NCI-H510A (cell line): ENCODE measurements at regions not wholly inside any gene's neighbourhood (a gene's known extent, or its start where the extent isn't known, plus 50 kb on each side); places are given as distances from the start of the nearest gene placed in this dataset.

Source experiments
- DNase-seq: peaks from one replicate; lab custom pipeline; 2025; lab: John Stamatoyannopoulos, UW

DNA sequence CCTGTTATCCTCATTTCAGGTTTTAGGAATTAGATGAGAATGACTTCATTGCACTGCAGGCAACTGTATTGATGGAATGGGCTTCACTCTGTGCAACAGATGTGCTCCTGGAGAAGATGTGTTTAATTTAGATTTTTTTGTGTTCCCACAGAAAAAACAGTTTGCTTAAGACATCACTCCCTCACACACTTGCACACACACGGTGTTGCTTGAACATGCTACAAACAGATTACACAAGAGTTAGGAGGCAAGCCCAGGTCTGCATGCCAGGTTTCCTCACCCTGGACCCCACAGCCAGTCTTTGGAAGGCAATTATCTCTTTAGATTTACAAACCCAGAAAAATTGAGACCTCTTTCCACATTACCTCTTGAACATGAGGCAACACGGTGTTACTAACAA lies 93.7 kb upstream of the KLHL29 start:
- no peak for DNase-seq

DNA sequence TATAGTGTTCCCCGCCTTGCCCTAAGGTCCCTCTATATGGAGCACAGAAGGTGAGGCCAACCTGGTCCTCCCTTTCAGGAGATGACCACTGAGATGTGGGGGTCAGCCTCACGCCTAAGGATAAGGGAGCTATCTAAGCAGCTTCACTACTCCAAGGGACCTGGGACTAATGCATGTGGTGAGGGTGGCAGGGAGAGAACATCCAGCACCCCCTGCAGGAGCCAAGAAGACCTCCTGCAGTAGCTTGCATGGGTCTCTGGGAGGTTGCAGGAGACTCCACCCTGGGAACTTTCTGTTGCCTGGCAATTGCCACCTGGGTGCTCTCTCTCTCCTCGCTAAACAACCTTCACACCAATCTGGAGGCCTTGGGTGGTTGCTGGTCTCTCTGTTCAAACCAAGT lies 93.0 kb upstream of the KLHL29 start:
- DNase-seq, result no peak

GRCh38 chr2:23293063-23293462 lies 91.9 kb upstream of the KLHL29 start:
- DNase-seq, result no peak

GRCh38 chr2:23293731-23294130 lies 91.2 kb upstream of the KLHL29 start:
- no peak for DNase-seq

- no peak for DNase-seq
These were observed 90.7 kb upstream of the KLHL29 start for GRCh38 chr2:23294238-23294637.

- DNase-seq, result no peak
These were observed 88.3 kb upstream of the KLHL29 start for GRCh38 chr2:23296691-23297090.

GRCh38 chr2:23297112-23297511 lies 87.9 kb upstream of the KLHL29 start:
- no peak for DNase-seq

- DNase-seq, result no peak
These were observed 86.4 kb upstream of the KLHL29 start for GRCh38 chr2:23298551-23298950.

GRCh38 chr2:23299476-23300195 lies 85.3 kb upstream of the KLHL29 start:
- no peak for DNase-seq

DNA sequence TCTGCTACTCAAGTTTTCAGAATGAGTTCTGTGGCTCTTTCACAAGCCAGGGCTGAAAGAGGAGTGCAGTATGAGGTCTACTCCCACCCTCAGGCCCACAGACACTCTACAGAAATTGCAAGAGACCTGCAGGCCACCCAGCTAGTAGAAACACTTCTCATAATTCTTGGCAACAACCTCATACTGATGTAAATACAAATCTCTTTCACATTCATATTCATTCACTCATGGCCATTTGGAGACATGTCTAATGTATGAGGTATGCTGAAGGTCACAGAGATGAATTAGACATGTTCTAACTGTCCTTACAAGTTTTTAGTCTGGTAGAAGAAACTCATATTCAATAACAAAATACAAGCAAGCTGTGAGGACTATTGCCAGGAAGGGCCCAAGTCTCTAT lies 83.8 kb upstream of the KLHL29 start:
- no peak for DNase-seq

DNA sequence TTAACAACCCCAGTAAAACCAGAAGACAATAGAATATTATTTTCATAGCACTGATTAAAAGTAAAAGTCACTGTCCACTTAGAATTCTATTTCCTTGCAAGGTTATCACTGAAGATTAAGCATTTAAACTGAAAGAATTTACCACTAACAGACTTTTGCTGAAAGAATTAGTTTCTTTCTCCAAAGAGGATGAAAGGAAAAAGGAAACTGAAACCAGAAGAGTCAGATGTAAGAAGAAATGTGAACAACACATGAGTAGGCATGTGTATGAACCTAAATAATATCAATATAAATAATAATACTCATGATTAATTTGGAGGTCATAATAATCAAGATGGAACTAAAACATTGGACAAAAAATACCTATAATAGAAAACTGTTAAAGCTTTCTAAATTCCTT lies 82.4 kb upstream of the KLHL29 start:
- DNase-seq, result no peak

GRCh38 chr2:23306401-23306800 lies 78.6 kb upstream of the KLHL29 start:
- no peak for DNase-seq

GRCh38 chr2:23311186-23311585 lies 73.8 kb upstream of the KLHL29 start:
- DNase-seq, result no peak

- no peak for DNase-seq
These were observed 71.9 kb upstream of the KLHL29 start for GRCh38 chr2:23312996-23313606.

GRCh38 chr2:23314687-23315086 lies 70.3 kb upstream of the KLHL29 start:
- no peak for DNase-seq

DNA sequence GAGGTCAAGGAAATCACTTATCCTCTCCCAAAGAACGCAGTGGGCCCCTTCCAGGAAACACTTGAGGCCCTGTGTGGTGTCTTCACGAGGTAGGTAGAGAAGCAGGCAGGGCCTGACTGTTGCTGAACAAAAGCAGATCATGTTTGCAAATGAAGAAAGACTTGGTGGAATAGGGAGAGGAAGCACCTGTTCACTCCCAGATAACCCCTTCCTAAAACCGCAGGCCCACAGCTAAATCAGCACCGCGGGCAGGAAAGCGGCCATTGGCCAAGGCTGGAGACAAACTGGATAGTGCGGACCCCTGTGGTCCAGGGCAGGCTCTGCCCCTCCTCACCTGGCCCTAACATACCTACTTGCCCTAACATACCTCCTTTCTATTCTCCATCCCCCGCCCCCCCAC lies 64.9 kb upstream of the KLHL29 start:
- no peak for DNase-seq

DNA sequence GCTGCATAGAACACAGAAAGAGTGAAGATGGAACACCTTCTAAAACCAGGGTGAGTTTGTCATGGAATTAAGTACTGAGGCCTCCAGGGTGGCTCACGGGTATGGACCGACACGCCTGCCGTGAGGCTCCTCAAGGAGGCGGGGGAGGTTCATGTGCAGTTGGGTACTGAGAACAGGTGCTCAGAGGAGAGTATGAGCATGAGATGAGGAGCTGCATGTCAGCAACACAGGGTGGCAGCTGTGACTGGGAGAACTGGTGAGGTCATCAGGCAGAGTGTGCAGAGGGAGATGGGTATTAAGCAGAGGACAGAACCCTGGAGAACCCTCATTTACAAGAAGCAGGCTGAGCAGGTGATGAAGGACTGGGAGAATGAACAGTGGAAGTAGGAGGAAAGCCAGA lies 63.2 kb upstream of the KLHL29 start:
- DNase-seq, result no peak

DNA sequence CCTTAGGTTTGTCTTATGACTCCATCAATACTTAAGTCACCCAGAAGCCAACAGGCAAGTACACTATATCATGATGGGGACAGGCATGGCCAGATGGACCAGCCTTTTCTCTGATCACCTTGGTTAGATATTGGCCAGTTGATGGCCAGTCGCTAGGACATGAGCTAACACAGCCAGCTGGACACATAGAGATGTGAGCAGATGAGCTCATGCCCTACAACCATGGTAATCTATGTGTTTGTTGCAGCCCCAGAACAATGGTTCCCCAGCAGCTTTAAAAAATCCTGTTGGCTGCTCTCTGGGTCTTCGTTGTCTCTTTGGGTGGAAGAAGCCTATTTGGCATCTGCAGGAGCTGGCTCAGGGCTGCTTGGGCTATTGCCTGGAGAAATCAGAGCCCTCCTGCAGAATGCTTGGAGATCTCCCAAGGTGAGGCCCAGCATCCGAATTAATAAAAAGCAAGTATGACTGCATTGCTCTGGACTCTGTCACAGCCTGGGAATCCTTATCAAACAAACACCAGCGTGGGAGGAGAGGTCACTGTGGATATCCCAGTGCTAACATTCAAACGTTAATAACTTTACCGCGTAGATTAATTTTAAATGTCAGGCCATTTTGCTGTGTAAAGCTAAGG lies 62.3 kb upstream of the KLHL29 start:
- DNase-seq, result no peak

DNA sequence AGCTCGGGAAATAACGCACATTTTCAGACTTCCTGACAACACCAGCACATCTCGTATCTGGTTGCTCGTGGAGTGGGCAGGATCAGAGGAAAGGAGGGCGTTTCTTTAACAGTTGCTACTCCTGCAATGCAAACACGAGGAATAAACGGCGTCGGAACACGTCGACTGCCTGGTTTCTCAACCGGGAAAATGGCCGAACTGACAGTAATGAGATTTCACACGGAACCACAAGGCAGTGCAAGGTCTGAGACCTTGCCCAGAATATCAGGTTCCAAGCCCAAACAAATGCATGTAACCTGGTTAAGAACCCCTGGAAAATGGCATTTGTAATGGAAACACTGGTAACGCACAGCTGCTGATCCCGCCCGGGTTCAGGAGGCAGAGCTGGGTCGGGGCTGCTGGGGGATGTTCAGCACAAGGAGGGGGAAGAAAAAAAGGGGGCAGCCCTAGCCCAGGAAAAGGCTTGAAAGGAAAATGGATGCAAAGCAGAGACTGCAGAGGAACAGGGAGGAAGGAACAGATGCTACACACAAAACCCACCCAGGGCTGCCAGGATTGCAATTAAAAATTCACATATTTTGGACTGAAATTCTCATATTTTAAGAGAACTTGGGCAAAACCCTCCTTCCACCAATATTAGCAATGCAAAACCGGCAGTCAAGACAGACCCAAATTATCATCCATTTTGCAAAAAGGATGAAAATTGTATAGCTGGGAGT lies 61.6 kb upstream of the KLHL29 start:
- no peak for DNase-seq

DNA sequence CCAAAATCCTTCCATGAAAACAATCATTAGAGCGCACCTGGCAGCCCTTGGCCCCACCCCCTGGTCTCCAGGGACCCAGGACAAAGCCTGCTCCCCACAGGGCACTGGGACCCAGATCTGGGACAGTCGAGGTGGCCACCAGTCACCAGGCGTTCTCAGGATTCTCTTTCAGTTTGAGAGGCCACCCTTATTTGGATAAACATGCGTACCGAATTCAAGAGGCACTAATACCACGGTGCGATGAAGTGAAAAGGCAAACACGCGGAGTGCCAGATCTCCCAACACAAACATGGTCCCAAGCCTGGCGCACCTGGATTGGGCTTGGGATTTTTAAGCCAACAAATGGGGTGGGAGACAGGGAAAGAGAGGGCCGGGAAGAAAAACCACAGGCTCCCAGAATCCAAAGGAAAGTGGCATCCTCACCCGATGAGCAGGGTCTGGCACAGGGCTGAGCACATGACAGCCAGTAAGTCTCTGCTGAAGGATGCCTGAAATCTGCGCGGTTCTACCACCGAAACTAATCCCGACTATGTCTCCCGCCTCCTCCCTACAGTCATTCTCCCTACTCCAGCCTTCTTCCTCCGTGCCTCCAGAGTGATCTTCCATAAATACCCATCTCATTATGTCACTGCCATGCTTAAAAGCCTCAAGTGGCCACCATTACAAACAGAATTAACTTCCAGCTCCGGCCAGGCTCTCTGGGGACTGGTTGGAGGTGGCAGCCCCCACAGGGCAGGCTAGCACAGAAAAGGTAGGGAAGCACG lies 60.9 kb upstream of the KLHL29 start:
- peak; percentile 34 for DNase-seq

GRCh38 chr2:23326330-23326729 lies 58.6 kb upstream of the KLHL29 start:
- DNase-seq, result no peak

DNA sequence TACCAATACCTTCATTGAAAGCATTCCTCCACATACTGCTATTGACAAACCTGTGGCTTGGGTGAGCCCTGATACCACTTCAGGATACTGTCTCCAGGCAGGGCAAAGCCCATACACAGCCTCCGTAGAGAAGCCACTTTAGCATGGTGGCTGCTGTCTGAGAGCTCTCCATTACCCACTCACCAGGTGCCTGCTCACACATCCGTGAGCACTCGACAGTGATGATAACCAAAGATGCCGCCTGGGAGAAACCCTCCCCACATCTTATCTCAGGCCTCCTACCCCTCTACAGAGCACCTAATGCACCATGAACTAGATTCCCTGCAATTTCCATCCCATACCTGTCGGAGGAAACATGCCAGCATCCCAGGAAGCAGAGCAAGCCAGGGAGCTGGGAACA lies 57.6 kb upstream of the KLHL29 start:
- DNase-seq, result peak; percentile 74
